GM23338 (cell line): ENCODE measurements at regions not wholly inside any gene's neighbourhood (a gene's known extent, or its start where the extent isn't known, plus 50 kb on each side); places are given as distances from the start of the nearest gene placed in this dataset.

Experiments
- ATAC-seq: fragments of 200-7000 bp; cut with Tn5 transposase; 3 replicates; pipeline ENCODE4 v1.9.1; 2020
- DNase-seq: peaks from one replicate; pipeline ENCODE4 v3.0.0-alpha.2; 2015; ENCODE audit warnings: low spot score
- H2AFZ ChIP-seq: fragments of 200-600 bp; sonication (generic); 2 replicates; pipeline ENCODE4 v1.8.0; 2016; ENCODE audit warnings: antibody characterized with exemption, mild to moderate bottlenecking, moderate library complexity
- H3F3A ChIP-seq: fragments of 200-600 bp; sonication (generic); replicated peaks from 2 replicates; pipeline ENCODE4 v1.8.0; 2017; ENCODE audit warnings: antibody characterized with exemption, mixed run types, low read depth
- H3K27ac ChIP-seq: fragments of 200-600 bp; sonication (generic); 2 replicates; pipeline ENCODE4 v1.6.1; 2016; ENCODE audit warnings: low read depth
- H3K27me3 ChIP-seq: fragments of 200-600 bp; sonication (generic); 2 replicates; pipeline ENCODE4 v1.8.0; 2016; ENCODE audit warnings: mild to moderate bottlenecking, mixed run types, moderate library complexity; ENCODE audit not compliant: insufficient read depth
- H3K36me3 ChIP-seq: fragments of 200-600 bp; sonication (generic); 2 replicates; pipeline ENCODE4 v1.8.0; 2016; ENCODE audit warnings: mild to moderate bottlenecking; ENCODE audit not compliant: insufficient read depth
- H3K4me1 ChIP-seq: fragments of 200-600 bp; sonication (generic); 2 replicates; pipeline ENCODE4 v1.8.0; 2016; ENCODE audit warnings: mild to moderate bottlenecking, moderate library complexity; ENCODE audit not compliant: insufficient read depth
- H3K4me2 ChIP-seq: fragments of 200-600 bp; sonication (generic); 2 replicates; pipeline ENCODE4 v1.7.1; 2017; ENCODE audit warnings: mixed run types
- H3K4me3 ChIP-seq: fragments of 200-600 bp; sonication (generic); 2 replicates; pipeline ENCODE4 v1.6.1; 2016; ENCODE audit warnings: mixed run types
- H3K79me2 ChIP-seq: fragments of 200-600 bp; sonication (generic); replicated peaks from 2 replicates; pipeline ENCODE4 v1.8.0; 2017; ENCODE audit warnings: mild to moderate bottlenecking; ENCODE audit not compliant: insufficient read depth
- H3K9me2 ChIP-seq: fragments of 200-600 bp; sonication (generic); 2 replicates; pipeline ENCODE4 v1.8.0; 2017; ENCODE audit not compliant: insufficient read depth
- H4K20me1 ChIP-seq: fragments of 200-600 bp; sonication (generic); replicated peaks from 2 replicates; pipeline ENCODE4 v1.8.0; 2017; ENCODE audit warnings: mild to moderate bottlenecking; ENCODE audit not compliant: insufficient read depth
- H3K27ac Mint-ChIP-seq: 2 replicates; pipeline ENCODE4 v1.8.0; 2020; ENCODE audit warnings: inconsistent platforms, mild to moderate bottlenecking, moderate library complexity, mixed read lengths
- H3K27me3 Mint-ChIP-seq: 3 replicates; pipeline ENCODE4 v1.8.0; 2022; ENCODE audit warnings: low read depth, mild to moderate bottlenecking, moderate library complexity, mixed read lengths, inconsistent platforms; ENCODE audit not compliant: insufficient read depth, poor library complexity
- H3K36me3 Mint-ChIP-seq: 3 replicates; pipeline ENCODE4 v1.8.0; 2021; ENCODE audit warnings: low read depth, mild to moderate bottlenecking, inconsistent platforms, moderate library complexity, mixed read lengths
- H3K4me1 Mint-ChIP-seq: 3 replicates; pipeline ENCODE4 v1.8.0; 2020; ENCODE audit warnings: mild to moderate bottlenecking, inconsistent platforms, mixed read lengths
- H3K4me3 Mint-ChIP-seq: 3 replicates; pipeline ENCODE4 v1.8.0; 2021; ENCODE audit warnings: moderate library complexity, mild to moderate bottlenecking, inconsistent platforms, mixed read lengths
- H3K9me3 Mint-ChIP-seq: 3 replicates; pipeline ENCODE4 v1.8.0; 2020; ENCODE audit warnings: moderate library complexity, mild to moderate bottlenecking, inconsistent platforms, mixed read lengths
- CREB1 ChIP-seq: fragments of 250-450 bp; sonication (Bioruptor Pico); IDR thresholded peaks from 2 replicates; pipeline ENCODE4 v1.5.0; 2020; ENCODE audit warnings: low read depth, mild to moderate bottlenecking, moderate library complexity
- CTCF ChIP-seq, 2 experiments: fragments of 200-600 bp in 1 of 2; sonication (generic) in 1 of 2; conservative IDR thresholded peaks; 2 replicates each; pipeline versions ENCODE4 v1.5.1 to v1.6.1; 2016 to 2017; ENCODE audit warnings: antibody characterized with exemption in 2 of 2, low read depth in 2 of 2, mild to moderate bottlenecking in 2 of 2, moderate library complexity in 1 of 2
- EZH2 ChIP-seq: fragments of 200-600 bp; sonication (generic); IDR thresholded peaks from one replicate; pipeline ENCODE4 v1.8.0; 2017; ENCODE audit warnings: antibody characterized with exemption, mild to moderate bottlenecking, low read depth; ENCODE audit not compliant: unreplicated experiment
- EZH2phosphoT487 ChIP-seq: fragments of 200-600 bp; sonication (generic); IDR thresholded peaks from one replicate; pipeline ENCODE4 v1.8.1; 2018; ENCODE audit warnings: antibody characterized with exemption; ENCODE audit not compliant: unreplicated experiment
- JUNB ChIP-seq: IDR thresholded peaks from one replicate; pipeline ENCODE4 v1.6.1; 2016; ENCODE audit warnings: antibody characterized with exemption; ENCODE audit not compliant: unreplicated experiment
- NANOG ChIP-seq: IDR thresholded peaks from 2 replicates; pipeline ENCODE4 v1.6.1; 2016; ENCODE audit warnings: antibody characterized with exemption, borderline replicate concordance
- POLR2AphosphoS5 ChIP-seq: IDR thresholded peaks from 2 replicates; pipeline ENCODE4 v1.6.1; 2016; ENCODE audit warnings: antibody characterized with exemption, low read depth
- REST ChIP-seq: IDR thresholded peaks from one replicate; pipeline ENCODE4 v1.6.1; 2018; ENCODE audit warnings: antibody characterized with exemption; ENCODE audit not compliant: unreplicated experiment
- STAT1 ChIP-seq: IDR thresholded peaks from one replicate; pipeline ENCODE4 v1.6.1; 2016; ENCODE audit warnings: antibody characterized with exemption; ENCODE audit not compliant: unreplicated experiment
- ZNF114 ChIP-seq: fragments of 250-450 bp; sonication (Bioruptor Pico); IDR thresholded peaks from 2 replicates; pipeline ENCODE4 v1.5.0; 2020; ENCODE audit warnings: mild to moderate bottlenecking, moderate library complexity
- ZNF331 ChIP-seq: fragments of 250-450 bp; sonication (Bioruptor Pico); IDR thresholded peaks from 2 replicates; pipeline ENCODE4 v1.5.0; 2020; ENCODE audit warnings: low read depth, mild to moderate bottlenecking, moderate library complexity
- TF ChIP-seq, protein P1 (sequence below): fragments of 250-450 bp; sonication (Bioruptor Pico); IDR thresholded peaks from 2 replicates; pipeline ENCODE4 v1.5.0; 2020; ENCODE audit warnings: mild to moderate bottlenecking, moderate library complexity
- TF ChIP-seq, protein P2 (sequence below): IDR thresholded peaks from 2 replicates; pipeline ENCODE4 v1.6.1; 2016; ENCODE audit warnings: antibody characterized with exemption

DNA sequence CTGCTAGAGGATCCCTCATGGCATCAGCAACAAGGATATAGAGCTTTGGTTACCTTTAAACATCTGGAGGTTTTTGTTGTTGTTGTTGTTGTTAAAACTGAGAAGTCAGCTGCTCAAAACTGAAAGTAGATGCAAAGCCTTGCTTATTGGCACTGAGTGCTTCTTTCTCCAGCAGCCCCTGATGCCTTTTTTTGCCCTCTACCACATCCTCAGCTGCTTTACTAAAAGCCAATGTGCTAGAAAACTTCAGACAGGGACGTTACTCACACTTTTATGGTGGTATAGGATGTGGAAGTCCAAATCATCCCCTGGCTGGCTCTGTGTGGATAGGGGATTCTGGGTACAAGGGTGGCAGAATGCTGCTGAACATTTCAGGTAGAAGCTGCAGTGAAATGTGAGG, 78.3 kb upstream of the CHST9 start:
- Histone ChIP-seq H3K36me3 (0 out of 2 replicates have a peak, but pooled peaks cover 4% of the 10 kb centered on the region), H4K20me1 (no peaks in the 10 kb centered on the region), H3K79me2 (no peaks in the 10 kb centered on the region), H3K27ac (no peak overlapping the region), H3K27me3 (no peaks in the 10 kb centered on the region), H3K4me3 (no peak overlapping the region), H3F3A (no peaks in the 10 kb centered on the region), H3K9me2 (0 out of 2 replicates have a peak, but pooled peaks cover 3% of the 10 kb centered on the region), H3K4me2 (no peak overlapping the region), H3K4me1 (no peaks in the 10 kb centered on the region), H2AFZ (no peak overlapping the region)
- no peak overlapping the region for H3K27ac Mint-ChIP-seq
- H3K9me3 Mint-ChIP-seq, result peaks cover 36% of the 10 kb centered on the region
- no peak for TF ChIP-seq NANOG
- TF ChIP-seq, protein P1, sequence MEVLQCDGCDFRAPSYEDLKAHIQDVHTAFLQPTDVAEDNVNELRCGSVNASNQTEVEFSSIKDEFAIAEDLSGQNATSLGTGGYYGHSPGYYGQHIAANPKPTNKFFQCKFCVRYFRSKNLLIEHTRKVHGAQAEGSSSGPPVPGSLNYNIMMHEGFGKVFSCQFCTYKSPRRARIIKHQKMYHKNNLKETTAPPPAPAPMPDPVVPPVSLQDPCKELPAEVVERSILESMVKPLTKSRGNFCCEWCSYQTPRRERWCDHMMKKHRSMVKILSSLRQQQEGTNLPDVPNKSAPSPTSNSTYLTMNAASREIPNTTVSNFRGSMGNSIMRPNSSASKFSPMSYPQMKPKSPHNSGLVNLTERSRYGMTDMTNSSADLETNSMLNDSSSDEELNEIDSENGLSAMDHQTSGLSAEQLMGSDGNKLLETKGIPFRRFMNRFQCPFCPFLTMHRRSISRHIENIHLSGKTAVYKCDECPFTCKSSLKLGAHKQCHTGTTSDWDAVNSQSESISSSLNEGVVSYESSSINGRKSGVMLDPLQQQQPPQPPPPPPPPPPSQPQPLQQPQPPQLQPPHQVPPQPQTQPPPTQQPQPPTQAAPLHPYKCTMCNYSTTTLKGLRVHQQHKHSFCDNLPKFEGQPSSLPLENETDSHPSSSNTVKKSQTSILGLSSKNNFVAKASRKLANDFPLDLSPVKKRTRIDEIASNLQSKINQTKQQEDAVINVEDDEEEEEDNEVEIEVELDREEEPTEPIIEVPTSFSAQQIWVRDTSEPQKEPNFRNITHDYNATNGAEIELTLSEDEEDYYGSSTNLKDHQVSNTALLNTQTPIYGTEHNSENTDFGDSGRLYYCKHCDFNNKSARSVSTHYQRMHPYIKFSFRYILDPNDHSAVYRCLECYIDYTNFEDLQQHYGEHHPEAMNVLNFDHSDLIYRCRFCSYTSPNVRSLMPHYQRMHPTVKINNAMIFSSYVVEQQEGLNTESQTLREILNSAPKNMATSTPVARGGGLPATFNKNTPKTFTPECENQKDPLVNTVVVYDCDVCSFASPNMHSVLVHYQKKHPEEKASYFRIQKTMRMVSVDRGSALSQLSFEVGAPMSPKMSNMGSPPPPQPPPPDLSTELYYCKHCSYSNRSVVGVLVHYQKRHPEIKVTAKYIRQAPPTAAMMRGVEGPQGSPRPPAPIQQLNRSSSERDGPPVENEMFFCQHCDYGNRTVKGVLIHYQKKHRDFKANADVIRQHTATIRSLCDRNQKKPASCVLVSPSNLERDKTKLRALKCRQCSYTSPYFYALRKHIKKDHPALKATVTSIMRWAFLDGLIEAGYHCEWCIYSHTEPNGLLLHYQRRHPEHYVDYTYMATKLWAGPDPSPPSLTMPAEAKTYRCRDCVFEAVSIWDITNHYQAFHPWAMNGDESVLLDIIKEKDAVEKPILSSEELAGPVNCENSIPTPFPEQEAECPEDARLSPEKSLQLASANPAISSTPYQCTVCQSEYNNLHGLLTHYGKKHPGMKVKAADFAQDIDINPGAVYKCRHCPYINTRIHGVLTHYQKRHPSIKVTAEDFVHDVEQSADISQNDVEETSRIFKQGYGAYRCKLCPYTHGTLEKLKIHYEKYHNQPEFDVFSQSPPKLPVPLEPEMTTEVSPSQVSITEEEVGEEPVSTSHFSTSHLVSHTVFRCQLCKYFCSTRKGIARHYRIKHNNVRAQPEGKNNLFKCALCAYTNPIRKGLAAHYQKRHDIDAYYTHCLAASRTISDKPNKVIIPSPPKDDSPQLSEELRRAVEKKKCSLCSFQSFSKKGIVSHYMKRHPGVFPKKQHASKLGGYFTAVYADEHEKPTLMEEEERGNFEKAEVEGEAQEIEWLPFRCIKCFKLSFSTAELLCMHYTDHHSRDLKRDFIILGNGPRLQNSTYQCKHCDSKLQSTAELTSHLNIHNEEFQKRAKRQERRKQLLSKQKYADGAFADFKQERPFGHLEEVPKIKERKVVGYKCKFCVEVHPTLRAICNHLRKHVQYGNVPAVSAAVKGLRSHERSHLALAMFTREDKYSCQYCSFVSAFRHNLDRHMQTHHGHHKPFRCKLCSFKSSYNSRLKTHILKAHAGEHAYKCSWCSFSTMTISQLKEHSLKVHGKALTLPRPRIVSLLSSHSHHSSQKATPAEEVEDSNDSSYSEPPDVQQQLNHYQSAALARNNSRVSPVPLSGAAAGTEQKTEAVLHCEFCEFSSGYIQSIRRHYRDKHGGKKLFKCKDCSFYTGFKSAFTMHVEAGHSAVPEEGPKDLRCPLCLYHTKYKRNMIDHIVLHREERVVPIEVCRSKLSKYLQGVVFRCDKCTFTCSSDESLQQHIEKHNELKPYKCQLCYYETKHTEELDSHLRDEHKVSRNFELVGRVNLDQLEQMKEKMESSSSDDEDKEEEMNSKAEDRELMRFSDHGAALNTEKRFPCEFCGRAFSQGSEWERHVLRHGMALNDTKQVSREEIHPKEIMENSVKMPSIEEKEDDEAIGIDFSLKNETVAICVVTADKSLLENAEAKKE (CRISPR knock-in tag), result no peak
- no peak for TF ChIP-seq ZNF114 (CRISPR knock-in tag)
- TF ChIP-seq, protein P2, sequence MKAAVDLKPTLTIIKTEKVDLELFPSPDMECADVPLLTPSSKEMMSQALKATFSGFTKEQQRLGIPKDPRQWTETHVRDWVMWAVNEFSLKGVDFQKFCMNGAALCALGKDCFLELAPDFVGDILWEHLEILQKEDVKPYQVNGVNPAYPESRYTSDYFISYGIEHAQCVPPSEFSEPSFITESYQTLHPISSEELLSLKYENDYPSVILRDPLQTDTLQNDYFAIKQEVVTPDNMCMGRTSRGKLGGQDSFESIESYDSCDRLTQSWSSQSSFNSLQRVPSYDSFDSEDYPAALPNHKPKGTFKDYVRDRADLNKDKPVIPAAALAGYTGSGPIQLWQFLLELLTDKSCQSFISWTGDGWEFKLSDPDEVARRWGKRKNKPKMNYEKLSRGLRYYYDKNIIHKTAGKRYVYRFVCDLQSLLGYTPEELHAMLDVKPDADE, result no peak
- TF ChIP-seq CTCF (conservative IDR thresholded peaks at IDR 0.05; ENCODE audit: low read depth in 2 of 2), result no peak
- no peak for TF ChIP-seq STAT1
- TF ChIP-seq JUNB, result no peak
- no peak for TF ChIP-seq EZH2
- TF ChIP-seq ZNF331 (CRISPR knock-in tag), result no peak
- no peak for TF ChIP-seq EZH2phosphoT487
- TF ChIP-seq REST, result no peak
- TF ChIP-seq CREB1 (CRISPR knock-in tag), result no peak
- TF ChIP-seq POLR2AphosphoS5, result no peak
- no peaks in the 10 kb centered on the region for H3K4me1 Mint-ChIP-seq
- H3K27me3 Mint-ChIP-seq, result peaks cover 3% of the 10 kb centered on the region
- no peak overlapping the region for H3K4me3 Mint-ChIP-seq
- peaks cover 14% of the 10 kb centered on the region for H3K36me3 Mint-ChIP-seq
- ATAC-seq (no peak), DNase-seq (no peak)
